GM21381 (cell line): ENCODE measurements at regions not wholly inside any gene's neighbourhood (a gene's known extent, or its start where the extent isn't known, plus 50 kb on each side); places are given as distances from the start of the nearest gene placed in this dataset.
"Not testable (repeated sequence)": the region's sequence is repeated elsewhere in the genome, so short reads cannot be mapped to it uniquely, and the experiment has no call there.

Experiments
- ATAC-seq: cut with Tn5 transposase; IDR thresholded peaks from one replicate; pipeline ENCODE4 v1.9.1; 2021; ENCODE audit warnings: mild to moderate bottlenecking, moderate library complexity; ENCODE audit not compliant: unreplicated experiment

- no peak for ATAC-seq
Observed at GRCh38 chr14:71355324-71356201, 448.3 kb downstream of the PCNX1 start.

GRCh38 chr14:71358209-71358931 is 451.1 kb downstream of the PCNX1 start:
- ATAC-seq, result no peak

- not testable (repeated sequence) for ATAC-seq
Observed at GRCh38 chr14:71358932-71359421, 451.7 kb downstream of the PCNX1 start.

- ATAC-seq, result no peak
Observed at GRCh38 chr14:71359823-71360222, 452.6 kb downstream of the PCNX1 start.

- ATAC-seq, result no peak
Observed at GRCh38 chr14:71361336-71361735, 454.1 kb downstream of the PCNX1 start.

GRCh38 chr14:71361874-71362273 is 454.6 kb downstream of the PCNX1 start:
- no peak for ATAC-seq

GRCh38 chr14:71362282-71362681 is 455.0 kb downstream of the PCNX1 start:
- ATAC-seq, result no peak

- ATAC-seq, result no peak
Observed at GRCh38 chr14:71362920-71363584, 455.8 kb downstream of the PCNX1 start.

GRCh38 chr14:71363946-71364925 is 457.0 kb downstream of the PCNX1 start:
- ATAC-seq, result no peak

GRCh38 chr14:71365361-71365760 is 458.1 kb downstream of the PCNX1 start:
- ATAC-seq, result no peak

- no peak for ATAC-seq
Observed at GRCh38 chr14:71366861-71367260, 459.6 kb downstream of the PCNX1 start.

GRCh38 chr14:71371711-71372396 is 464.6 kb downstream of the PCNX1 start:
- no peak for ATAC-seq

- ATAC-seq, result no peak
Observed at GRCh38 chr14:71372411-71372838, 465.2 kb downstream of the PCNX1 start.

GRCh38 chr14:71373773-71374172 is 466.5 kb downstream of the PCNX1 start:
- no peak for ATAC-seq

GRCh38 chr14:71374989-71375388 is 467.7 kb downstream of the PCNX1 start:
- ATAC-seq, result no peak

- no peak for ATAC-seq
Observed at GRCh38 chr14:71377099-71377498, 469.8 kb downstream of the PCNX1 start.

- no peak for ATAC-seq
Observed at GRCh38 chr14:71380271-71380670, 473.0 kb downstream of the PCNX1 start.

- ATAC-seq, result no peak
Observed at GRCh38 chr14:71381814-71382213, 474.6 kb downstream of the PCNX1 start.

- no peak for ATAC-seq
Observed at GRCh38 chr14:71382315-71382714, 475.1 kb downstream of the PCNX1 start.

GRCh38 chr14:71383510-71383909 is 476.3 kb downstream of the PCNX1 start:
- ATAC-seq, result no peak
